ENCODE measurements at regions not wholly inside any gene's neighbourhood (a gene's known extent, or its start where the extent isn't known, plus 50 kb on each side); places are given as distances from the start of the nearest gene placed in this dataset.
"Not testable (repeated sequence)": the region's sequence is repeated elsewhere in the genome, so short reads cannot be mapped to it uniquely, and the experiment has no call there.

DNA sequence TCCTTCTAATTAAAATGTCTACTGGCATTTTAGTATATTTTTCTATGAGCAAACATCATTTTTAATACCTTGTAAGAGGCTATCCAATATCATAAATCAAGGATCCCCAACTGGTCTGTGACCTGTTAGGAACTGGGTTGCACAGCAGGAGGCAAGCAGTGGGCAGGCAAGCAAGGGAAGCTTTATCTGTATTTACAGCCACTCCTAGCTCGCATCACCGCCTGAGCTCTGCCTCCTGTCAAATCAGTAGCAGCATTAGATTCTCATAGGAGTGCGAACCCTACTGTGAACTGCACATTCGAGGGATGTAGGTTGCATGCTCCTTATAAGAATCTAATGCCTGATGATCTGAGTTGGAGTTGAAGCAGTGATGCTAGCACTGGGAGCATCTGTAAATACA lies 70.2 kb upstream of the CREB3L1 start:
- Histone ChIP-seq H3K4me1 (no peaks in the 10 kb centered on the region), H3K4me3 (no peak overlapping the region), H3K27me3 (no peaks in the 10 kb centered on the region), H3K27ac (no peak overlapping the region), H3K9me3 (no peaks in the 10 kb centered on the region), H3K36me3 (no peaks in the 10 kb centered on the region)
- TF ChIP-seq, protein P1, sequence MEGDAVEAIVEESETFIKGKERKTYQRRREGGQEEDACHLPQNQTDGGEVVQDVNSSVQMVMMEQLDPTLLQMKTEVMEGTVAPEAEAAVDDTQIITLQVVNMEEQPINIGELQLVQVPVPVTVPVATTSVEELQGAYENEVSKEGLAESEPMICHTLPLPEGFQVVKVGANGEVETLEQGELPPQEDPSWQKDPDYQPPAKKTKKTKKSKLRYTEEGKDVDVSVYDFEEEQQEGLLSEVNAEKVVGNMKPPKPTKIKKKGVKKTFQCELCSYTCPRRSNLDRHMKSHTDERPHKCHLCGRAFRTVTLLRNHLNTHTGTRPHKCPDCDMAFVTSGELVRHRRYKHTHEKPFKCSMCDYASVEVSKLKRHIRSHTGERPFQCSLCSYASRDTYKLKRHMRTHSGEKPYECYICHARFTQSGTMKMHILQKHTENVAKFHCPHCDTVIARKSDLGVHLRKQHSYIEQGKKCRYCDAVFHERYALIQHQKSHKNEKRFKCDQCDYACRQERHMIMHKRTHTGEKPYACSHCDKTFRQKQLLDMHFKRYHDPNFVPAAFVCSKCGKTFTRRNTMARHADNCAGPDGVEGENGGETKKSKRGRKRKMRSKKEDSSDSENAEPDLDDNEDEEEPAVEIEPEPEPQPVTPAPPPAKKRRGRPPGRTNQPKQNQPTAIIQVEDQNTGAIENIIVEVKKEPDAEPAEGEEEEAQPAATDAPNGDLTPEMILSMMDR (IDR thresholded peaks at IDR 0.05), result no peak
- no peak for TF ChIP-seq POLR2A (IDR thresholded peaks at IDR 0.05)
- DNase-seq, result no peak

DNA sequence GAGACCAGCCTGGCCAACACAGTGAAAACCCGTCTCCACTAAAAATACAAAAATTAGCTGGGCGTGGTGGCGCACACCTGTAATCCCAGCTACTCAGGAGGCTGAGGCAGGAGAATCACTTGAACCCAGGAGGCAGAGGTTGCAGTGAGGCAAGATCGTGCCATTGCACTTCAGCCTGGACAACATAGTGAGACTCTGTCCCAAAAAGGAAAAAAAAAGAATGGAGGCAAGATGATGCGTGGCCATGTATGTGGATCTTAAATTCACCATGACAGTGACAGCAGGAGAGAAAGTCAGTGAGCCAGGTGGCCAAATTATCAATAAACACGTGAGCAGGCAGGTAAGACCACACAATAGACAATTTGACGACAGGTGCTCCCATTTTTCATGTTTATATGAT lies 73.0 kb upstream of the CREB3L1 start:
- not testable (repeated sequence) for H3K36me3 ChIP-seq, H3K27ac ChIP-seq, H3K4me3 ChIP-seq, H3K27me3 ChIP-seq, DNase-seq, H3K9me3 ChIP-seq, H3K4me1 ChIP-seq

DNA sequence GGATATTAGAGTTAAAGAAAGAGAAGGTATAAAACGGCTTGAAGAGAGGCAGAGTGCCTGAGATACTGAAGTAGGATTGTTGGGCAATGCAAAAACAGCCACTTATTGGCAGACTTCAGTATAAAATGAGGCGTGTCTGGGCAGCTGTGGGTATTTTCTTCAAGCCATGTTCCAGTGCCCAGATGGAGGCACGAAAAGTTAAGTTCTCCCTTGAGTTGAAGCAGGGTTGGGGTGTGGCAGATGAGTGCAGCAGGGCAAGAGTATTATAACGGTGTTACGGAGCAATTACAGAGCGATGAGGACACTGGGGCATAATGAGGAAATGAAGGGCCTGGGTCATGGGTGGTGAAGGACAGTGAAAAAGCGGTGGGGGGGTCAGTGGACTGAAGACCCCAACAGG lies 73.7 kb upstream of the CREB3L1 start:
- H3K36me3 ChIP-seq, result no peaks in the 10 kb centered on the region
- no peak for DNase-seq
- H3K4me1 ChIP-seq, result no peaks in the 10 kb centered on the region
- no peaks in the 10 kb centered on the region for H3K27me3 ChIP-seq
- H3K27ac ChIP-seq, result no peak overlapping the region
- no peaks in the 10 kb centered on the region for H3K9me3 ChIP-seq
- H3K4me3 ChIP-seq, result no peak overlapping the region
- TF ChIP-seq, protein P1 (IDR thresholded peaks at IDR 0.05), result no peak
- TF ChIP-seq POLR2A (IDR thresholded peaks at IDR 0.05), result no peak

DNA sequence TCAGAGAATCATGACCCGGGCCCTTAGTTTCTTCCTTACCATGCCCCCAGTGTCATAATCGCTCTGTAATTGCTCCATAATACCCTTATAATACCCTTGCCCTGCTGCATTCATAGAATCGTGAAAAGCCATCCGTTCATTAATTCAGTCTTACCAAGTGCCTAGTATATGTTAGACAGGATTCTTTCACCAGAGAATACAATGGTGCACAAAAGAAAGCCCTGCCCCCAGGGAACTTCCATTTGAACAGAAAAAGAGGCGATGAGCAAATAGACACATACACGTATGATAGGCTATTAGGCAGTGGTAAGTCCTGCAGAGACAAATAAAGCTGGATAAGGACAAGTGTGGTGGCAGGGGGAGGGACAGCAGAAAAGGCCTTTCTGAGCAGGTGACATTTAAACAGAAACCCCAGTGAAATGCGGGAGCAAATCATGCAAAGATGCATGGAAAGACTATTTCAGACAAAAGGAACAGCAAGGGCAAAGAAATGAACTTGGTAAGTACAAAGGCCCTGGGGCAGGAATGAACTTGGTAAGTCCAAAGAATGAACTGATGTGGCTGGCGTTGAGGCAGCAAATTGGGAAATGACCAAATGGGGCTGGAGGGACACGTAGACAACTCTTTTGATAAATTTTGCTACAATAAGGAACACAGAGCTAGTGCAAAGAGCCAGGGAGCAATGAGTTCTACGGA lies 74.6 kb upstream of the CREB3L1 start:
- H3K36me3 ChIP-seq, result no peaks in the 10 kb centered on the region
- H3K27ac ChIP-seq, result no peak overlapping the region
- DNase-seq, result no peak
- no peaks in the 10 kb centered on the region for H3K9me3 ChIP-seq
- no peak overlapping the region for H3K4me3 ChIP-seq
- no peaks in the 10 kb centered on the region for H3K4me1 ChIP-seq
- TF ChIP-seq, protein P1 (IDR thresholded peaks at IDR 0.05), result no peak
- no peak for TF ChIP-seq POLR2A (IDR thresholded peaks at IDR 0.05)
- H3K27me3 ChIP-seq, result no peaks in the 10 kb centered on the region

DNA sequence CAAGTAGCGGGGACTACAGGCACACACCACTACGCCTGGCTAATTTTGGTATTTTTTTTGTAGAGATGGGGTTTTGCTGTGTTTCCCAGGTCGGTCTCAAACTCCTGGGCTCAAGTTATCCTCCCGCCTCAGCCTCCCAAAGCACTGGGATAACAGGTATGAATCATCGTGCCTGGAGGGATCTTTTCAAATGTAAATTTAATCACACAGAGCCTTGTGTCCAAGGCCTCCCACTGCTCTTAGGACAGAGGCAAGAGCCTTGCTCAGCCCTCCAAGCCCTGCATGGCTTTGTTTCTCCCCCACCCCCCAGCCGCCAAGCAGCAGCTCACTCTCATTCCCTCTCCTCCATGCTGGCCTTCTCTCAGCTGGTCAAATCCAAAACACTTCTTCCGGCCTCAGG lies 75.3 kb upstream of the CREB3L1 start:
- H3K27me3 ChIP-seq, result no peaks in the 10 kb centered on the region
- TF ChIP-seq, protein P1 (IDR thresholded peaks at IDR 0.05), result no peak
- no peak for TF ChIP-seq POLR2A (IDR thresholded peaks at IDR 0.05)
- no peak overlapping the region for H3K27ac ChIP-seq
- no peaks in the 10 kb centered on the region for H3K9me3 ChIP-seq
- no peak overlapping the region for H3K4me3 ChIP-seq
- H3K36me3 ChIP-seq, result no peaks in the 10 kb centered on the region
- DNase-seq, result no peak
- H3K4me1 ChIP-seq, result no peaks in the 10 kb centered on the region

DNA sequence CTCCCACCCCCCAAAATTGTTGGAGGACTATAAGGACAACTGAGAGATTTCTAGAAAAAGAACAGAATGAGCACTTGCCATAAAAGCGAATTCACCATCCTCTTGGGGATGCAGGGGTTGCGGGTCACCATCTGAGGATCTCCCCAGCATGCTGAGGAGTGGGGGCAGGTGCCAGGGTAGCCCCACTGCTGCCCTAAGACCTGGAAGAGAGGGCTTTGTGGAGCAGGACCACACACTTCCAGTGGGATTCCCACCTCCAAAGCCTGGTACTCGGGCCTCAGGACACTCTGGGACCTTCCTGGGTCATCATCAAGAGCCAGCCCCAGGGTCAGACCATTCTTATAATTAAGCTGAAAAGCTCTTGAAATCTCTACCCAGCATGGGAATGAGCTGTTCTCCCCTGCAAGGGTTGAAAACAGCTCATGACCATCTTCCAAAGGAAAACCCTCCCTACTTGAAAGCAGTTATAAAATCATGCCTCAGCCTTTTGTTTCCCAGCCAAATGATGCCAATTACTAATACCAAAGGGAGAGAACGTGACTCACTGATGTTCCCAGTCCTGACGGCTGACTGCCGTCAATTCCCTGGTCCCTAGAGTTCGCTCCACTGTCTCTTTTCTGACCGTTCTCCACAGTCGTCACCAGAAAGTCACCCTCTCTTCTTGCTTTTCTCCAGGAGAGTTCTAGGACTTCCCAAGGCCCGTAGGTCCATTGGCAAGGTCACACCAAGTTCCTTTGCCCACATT lies 76.8 kb upstream of the CREB3L1 start:
- H3K4me1 ChIP-seq, result no peaks in the 10 kb centered on the region
- H3K27ac ChIP-seq, result no peak overlapping the region
- DNase-seq, result no peak
- H3K4me3 ChIP-seq, result no peak overlapping the region
- no peaks in the 10 kb centered on the region for H3K9me3 ChIP-seq
- H3K27me3 ChIP-seq, result no peaks in the 10 kb centered on the region
- TF ChIP-seq, protein P1 (IDR thresholded peaks at IDR 0.05), result no peak
- TF ChIP-seq POLR2A (IDR thresholded peaks at IDR 0.05), result no peak
- H3K36me3 ChIP-seq, result no peaks in the 10 kb centered on the region

All from Peyer's patch (tissue), 4 donors.